HUES6 (cell line): ENCODE measurements at regions not wholly inside any gene's neighbourhood (a gene's known extent, or its start where the extent isn't known, plus 50 kb on each side); places are given as distances from the start of the nearest gene placed in this dataset.

ENCODE experiments used
- H3K27ac ChIP-seq: 2 replicates; pipeline ENCODE4 v1.7.0; 2013; ENCODE audit warnings: low read depth, mild to moderate bottlenecking, low read length, inconsistent platforms
- H3K27me3 ChIP-seq: 2 replicates; pipeline ENCODE4 v1.6.1; 2013; ENCODE audit warnings: low read length; ENCODE audit not compliant: control insufficient read depth, insufficient read depth
- H3K36me3 ChIP-seq: 2 replicates; pipeline ENCODE4 v1.6.1; 2013; ENCODE audit warnings: low read length; ENCODE audit not compliant: control insufficient read depth, insufficient read depth
- H3K4me1 ChIP-seq: 2 replicates; pipeline ENCODE4 v1.6.1; 2013; ENCODE audit warnings: low read length; ENCODE audit not compliant: control insufficient read depth, insufficient read depth
- H3K4me3 ChIP-seq: 2 replicates; pipeline ENCODE4 v1.5.1; 2013; ENCODE audit warnings: low read depth, low read length
- H3K9ac ChIP-seq: one replicate; pipeline ENCODE4 v1.6.1; 2013; ENCODE audit warnings: mild to moderate bottlenecking, low read length
- H3K9me3 ChIP-seq: 2 replicates; pipeline ENCODE4 v1.6.1; 2013; ENCODE audit warnings: low read depth, low read length; ENCODE audit not compliant: control insufficient read depth, insufficient read depth

DNA sequence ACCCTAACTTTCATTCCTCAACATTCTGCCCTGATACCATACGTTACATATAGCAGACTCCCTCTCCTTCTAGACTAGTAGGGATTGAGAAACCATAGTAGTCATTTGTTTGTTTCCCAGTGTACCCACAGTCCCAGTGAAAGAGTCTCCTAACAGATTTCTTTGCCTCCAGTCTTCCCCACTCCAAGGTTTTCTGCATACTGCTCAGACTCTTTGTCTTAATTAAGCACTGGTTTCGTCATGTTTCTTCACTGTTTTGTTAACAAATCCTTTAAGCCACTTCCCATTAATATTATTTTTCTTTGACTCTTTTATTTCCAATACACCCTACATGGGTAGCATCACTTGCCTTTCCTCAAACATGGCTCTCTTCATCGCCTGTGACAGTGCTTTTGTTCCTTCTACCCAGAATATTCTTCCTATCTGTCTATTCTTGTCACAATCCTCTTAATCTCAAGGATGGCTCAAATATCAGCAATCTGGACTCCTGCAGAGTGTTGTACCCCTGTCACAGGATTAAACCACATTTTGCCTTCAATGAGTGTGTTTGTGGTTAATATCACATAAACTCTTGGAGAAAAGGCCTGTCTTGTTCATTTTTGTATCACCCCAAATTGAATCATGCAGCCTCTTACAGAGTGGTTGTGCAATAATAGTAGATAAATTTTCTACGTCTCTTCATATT is 92.7 kb upstream of the KLF12 start:
- no peaks in the 10 kb centered on the region for H3K27me3 ChIP-seq
- no peaks in the 10 kb centered on the region for H3K36me3 ChIP-seq
- H3K9ac ChIP-seq = no peak overlapping the region
- H3K27ac ChIP-seq = no peak overlapping the region
- peaks cover 6% of the 10 kb centered on the region; the same call in 1 of the 2 replicates for H3K9me3 ChIP-seq
- H3K4me3 ChIP-seq = no peak overlapping the region
- H3K4me1 ChIP-seq = no peaks in the 10 kb centered on the region

DNA sequence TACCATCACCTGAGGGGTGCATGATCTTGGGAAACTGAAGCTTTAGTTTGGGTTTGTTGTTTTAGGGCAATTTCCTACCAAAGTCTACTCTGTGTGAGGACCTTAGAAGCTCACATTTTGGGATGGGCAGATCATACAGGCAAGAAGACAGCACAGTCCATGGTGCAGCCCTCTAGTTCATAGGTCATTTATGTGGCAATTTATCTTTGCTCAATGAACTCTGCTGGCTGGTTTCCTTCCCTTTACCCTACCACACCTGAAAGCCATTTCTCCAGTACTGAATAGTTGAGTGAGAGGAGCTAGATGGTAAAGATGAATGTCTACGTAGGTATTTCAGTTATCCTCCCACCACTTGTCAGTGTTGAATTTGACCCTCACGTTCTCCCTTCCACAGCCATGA is 87.5 kb upstream of the KLF12 start:
- Histone ChIP-seq H3K4me1 (no peaks in the 10 kb centered on the region), H3K27me3 (no peaks in the 10 kb centered on the region), H3K36me3 (no peaks in the 10 kb centered on the region), H3K9ac (no peak overlapping the region), H3K4me3 (no peak overlapping the region), H3K9me3 (no peaks in the 10 kb centered on the region), H3K27ac (no peak overlapping the region)

DNA sequence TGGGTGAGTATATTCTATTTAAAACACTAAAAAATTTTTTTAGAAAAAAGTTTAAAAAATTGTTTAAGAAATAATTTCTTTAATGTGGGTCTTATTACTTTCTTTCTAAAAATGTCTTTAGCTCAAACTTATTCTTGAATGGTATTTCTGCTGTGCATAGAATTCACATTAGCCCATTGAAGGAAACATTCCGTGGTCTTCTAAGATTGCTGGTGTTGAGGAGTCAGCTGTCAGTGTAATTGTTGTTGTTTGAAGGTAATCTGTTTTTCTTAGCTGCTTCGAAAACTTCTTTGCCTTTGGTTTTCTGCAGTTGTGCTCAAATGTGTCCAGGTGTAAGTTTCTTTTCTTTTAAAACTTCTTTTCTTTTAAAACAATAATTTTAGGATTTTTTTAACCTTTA is 85.4 kb upstream of the KLF12 start:
- H3K27me3 ChIP-seq = no peaks in the 10 kb centered on the region
- no peak overlapping the region for H3K9ac ChIP-seq
- H3K27ac ChIP-seq = no peak overlapping the region
- H3K4me1 ChIP-seq = no peaks in the 10 kb centered on the region
- H3K9me3 ChIP-seq = no peaks in the 10 kb centered on the region
- H3K4me3 ChIP-seq = no peak overlapping the region
- H3K36me3 ChIP-seq = no peaks in the 10 kb centered on the region

DNA sequence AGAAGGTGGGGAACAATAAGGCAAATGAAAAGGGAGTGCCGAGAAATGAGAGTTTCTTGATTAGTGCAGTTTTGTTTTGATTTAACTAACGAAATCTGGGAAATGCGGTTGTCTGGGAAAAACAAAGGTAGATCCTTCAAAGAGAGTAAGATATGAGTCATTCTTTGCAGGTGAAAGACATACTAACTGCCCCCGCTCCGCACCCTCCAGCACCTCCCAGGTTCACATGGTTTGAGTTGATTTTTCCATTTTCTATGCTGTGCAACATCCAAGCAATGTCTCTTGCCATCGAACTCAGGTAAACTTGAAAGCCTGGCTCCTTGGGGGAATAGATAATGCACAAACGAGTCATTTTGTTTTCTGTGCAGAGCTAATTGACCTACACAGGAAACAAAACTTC is 84.1 kb upstream of the KLF12 start:
- Histone ChIP-seq H3K36me3 (no peaks in the 10 kb centered on the region), H3K9me3 (no peaks in the 10 kb centered on the region), H3K27me3 (no peaks in the 10 kb centered on the region), H3K4me1 (no peaks in the 10 kb centered on the region), H3K4me3 (no peak overlapping the region), H3K27ac (no peak overlapping the region), H3K9ac (no peak overlapping the region)

DNA sequence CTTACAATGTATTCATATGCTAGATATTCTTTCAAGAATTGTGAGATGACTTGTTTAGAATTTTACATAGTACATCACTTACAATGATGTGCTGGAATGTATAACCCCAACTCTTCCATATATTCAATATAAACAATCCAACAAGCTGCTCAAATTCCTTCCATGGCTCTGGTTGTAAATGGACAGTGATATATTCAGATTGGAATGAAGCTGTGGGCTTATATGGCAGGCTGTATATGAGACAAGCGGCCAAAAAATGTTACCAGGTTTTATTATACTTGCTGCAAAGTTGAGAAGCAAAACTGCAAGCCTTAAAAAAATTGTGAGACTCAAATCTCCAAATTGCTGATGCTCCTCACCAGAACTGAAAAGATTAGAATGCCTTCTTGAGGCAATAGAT is 83.6 kb upstream of the KLF12 start:
- H3K36me3 ChIP-seq = no peaks in the 10 kb centered on the region
- no peak overlapping the region for H3K27ac ChIP-seq
- no peak overlapping the region for H3K4me3 ChIP-seq
- H3K9ac ChIP-seq = no peak overlapping the region
- H3K4me1 ChIP-seq = no peaks in the 10 kb centered on the region
- H3K9me3 ChIP-seq = no peaks in the 10 kb centered on the region
- no peaks in the 10 kb centered on the region for H3K27me3 ChIP-seq

DNA sequence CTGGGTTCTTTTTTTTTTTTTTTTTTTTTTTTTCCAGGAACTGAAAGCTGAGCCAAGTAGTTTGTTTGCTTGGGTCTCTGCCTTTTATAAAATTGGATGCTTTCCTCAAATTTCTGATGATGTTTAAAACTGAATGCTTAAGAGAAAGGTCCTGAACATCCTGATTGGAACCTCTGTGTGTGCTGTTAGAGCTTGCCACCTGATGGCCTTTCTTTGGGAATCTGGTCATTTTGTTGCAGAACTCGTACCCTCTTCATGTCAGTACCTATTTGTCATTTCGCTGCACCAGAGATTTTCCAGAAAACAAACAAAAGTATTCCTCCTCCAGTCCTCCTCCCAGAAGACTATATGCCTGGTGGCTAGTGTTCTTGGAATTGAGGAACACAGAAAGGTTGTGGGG is 81.2 kb upstream of the KLF12 start:
- no peaks in the 10 kb centered on the region for H3K4me1 ChIP-seq
- H3K9ac ChIP-seq = no peak overlapping the region
- no peaks in the 10 kb centered on the region for H3K36me3 ChIP-seq
- no peaks in the 10 kb centered on the region for H3K9me3 ChIP-seq
- no peak overlapping the region for H3K4me3 ChIP-seq
- no peak overlapping the region for H3K27ac ChIP-seq
- H3K27me3 ChIP-seq = no peaks in the 10 kb centered on the region

DNA sequence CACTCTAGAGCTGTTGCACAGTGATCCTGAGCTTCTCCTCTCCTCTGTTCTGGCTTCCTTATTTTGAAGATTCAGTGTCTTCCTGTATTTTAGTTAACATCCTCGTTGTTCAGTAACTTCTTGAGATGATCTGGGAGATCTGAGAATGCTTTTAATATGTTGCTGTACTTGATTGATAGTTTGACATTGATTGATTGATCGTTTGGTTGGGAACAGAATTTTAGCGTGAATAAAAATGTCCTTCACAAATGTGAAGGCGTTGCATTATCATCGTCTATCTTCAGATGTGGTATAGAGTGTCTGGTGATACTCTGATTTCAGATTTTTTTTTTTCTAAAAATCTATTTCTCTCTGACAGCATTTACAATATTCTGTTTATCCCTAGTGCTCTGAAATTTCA is 80.1 kb upstream of the KLF12 start:
- Histone ChIP-seq H3K9ac (no peak overlapping the region), H3K4me3 (no peak overlapping the region), H3K9me3 (no peaks in the 10 kb centered on the region), H3K27me3 (no peaks in the 10 kb centered on the region), H3K4me1 (no peaks in the 10 kb centered on the region), H3K27ac (no peak overlapping the region), H3K36me3 (no peaks in the 10 kb centered on the region)

DNA sequence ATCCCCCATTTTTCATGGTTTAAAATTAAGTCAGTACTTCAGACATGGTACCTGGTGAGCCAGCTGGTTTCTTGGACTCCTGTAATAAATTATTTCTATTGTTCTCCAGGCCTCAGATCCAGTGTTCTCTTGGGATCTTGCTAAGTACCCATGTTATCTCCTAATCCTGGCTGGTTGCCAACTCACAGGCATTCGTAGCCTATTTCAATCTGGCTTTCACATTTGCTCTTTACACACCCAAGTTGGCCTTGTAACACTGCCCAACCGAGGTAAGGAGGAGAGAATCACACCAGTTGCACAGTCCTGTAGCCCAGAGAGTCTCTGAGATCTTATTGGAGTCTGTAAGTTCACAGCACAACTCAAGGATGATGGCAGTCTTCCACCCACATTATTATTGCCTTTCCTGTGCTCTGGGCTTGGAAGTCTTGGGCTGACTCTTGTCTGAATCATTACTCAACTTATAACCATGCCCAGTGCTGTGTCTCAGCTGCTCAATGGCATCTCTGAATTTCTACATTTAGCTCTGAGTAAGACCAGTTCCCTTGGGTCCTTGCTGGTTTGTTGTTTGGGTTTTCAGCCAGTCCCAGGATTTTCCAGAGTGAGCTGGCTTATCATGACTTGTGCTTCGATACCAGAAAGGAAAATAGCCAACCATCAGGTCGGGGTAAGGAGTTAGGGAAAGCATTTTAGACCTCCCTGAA is 76.6 kb upstream of the KLF12 start:
- Histone ChIP-seq H3K9ac (no peak overlapping the region), H3K9me3 (peaks cover 5% of the 10 kb centered on the region; the same call in 1 of the 2 replicates), H3K27me3 (no peaks in the 10 kb centered on the region), H3K27ac (no peak overlapping the region), H3K4me3 (no peak overlapping the region), H3K4me1 (no peaks in the 10 kb centered on the region), H3K36me3 (no peaks in the 10 kb centered on the region)

DNA sequence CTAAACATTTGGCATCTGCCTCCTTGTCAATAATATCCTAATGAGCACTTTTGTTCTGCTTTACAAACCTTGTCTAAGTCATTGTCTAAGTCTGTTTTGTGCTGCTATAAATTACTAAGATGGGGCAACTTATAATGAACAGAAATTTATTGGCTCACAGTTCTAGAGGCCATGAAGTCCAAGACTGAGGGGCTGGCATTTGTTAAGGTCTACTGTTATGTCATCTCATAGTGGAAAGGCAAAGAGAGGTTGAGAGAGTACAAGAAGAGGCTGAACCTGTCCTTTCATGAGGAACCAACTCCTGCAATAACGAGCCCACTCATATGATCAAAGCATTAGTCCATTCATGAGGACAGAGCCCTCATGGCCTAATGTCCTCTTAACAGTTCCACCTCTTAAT is 72.7 kb upstream of the KLF12 start:
- Histone ChIP-seq H3K9me3 (peaks cover 23% of the 10 kb centered on the region), H3K4me3 (no peak overlapping the region), H3K36me3 (no peaks in the 10 kb centered on the region), H3K27ac (no peak overlapping the region), H3K9ac (no peak overlapping the region), H3K4me1 (no peaks in the 10 kb centered on the region), H3K27me3 (no peaks in the 10 kb centered on the region)

DNA sequence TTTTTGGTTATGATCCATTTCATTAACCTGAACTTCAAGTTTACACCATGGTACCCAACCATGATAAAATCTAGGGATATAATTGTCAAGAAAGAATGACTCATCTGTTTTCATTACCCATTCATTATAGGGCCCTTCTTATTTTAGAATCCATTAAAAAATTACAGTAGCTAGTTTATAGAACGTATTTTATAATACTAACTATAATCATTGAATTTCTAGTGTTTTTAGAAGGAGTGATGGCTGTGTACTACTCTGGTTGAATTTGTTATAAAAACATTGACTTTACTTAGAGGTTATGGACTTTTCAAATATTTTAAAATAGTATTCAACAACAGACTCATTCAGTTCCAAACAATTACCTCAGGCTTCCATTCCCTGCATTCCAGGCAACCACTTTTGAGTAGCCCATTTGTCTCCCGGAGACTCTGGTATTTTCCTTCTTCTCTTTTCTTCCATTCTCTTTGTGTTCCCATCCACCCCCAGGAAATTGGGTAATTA is 71.9 kb upstream of the KLF12 start:
- H3K4me3 ChIP-seq = no peak overlapping the region
- no peaks in the 10 kb centered on the region for H3K27me3 ChIP-seq
- H3K27ac ChIP-seq = no peak overlapping the region
- no peak overlapping the region for H3K9ac ChIP-seq
- peaks cover 23% of the 10 kb centered on the region for H3K9me3 ChIP-seq
- no peaks in the 10 kb centered on the region for H3K36me3 ChIP-seq
- H3K4me1 ChIP-seq = no peaks in the 10 kb centered on the region

DNA sequence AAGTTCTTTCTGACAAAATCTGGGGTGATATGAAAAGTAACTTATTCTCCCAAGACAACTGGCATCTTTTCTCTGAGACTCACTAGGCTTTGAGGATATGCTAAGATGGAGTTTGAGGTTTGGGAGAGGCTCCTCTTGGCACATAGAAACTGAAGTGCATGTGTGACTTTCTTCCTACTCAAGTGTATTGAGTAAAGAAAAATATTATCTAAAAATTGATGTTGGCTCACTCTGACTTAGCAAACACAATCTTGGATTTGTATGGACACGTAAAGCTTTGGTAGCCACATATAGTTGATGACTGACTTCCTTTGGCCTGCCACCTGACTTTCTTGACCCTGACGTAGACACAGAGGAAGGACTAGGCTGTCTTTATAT is 71.1 kb upstream of the KLF12 start:
- no peaks in the 10 kb centered on the region for H3K4me1 ChIP-seq
- peaks cover 23% of the 10 kb centered on the region for H3K9me3 ChIP-seq
- no peaks in the 10 kb centered on the region for H3K36me3 ChIP-seq
- no peak overlapping the region for H3K4me3 ChIP-seq
- no peak overlapping the region for H3K9ac ChIP-seq
- H3K27ac ChIP-seq = no peak overlapping the region
- no peaks in the 10 kb centered on the region for H3K27me3 ChIP-seq
